ENCODE measurements at regions not wholly inside any gene's neighbourhood (a gene's known extent, or its start where the extent isn't known, plus 50 kb on each side); places are given as distances from the start of the nearest gene placed in this dataset.

DNA sequence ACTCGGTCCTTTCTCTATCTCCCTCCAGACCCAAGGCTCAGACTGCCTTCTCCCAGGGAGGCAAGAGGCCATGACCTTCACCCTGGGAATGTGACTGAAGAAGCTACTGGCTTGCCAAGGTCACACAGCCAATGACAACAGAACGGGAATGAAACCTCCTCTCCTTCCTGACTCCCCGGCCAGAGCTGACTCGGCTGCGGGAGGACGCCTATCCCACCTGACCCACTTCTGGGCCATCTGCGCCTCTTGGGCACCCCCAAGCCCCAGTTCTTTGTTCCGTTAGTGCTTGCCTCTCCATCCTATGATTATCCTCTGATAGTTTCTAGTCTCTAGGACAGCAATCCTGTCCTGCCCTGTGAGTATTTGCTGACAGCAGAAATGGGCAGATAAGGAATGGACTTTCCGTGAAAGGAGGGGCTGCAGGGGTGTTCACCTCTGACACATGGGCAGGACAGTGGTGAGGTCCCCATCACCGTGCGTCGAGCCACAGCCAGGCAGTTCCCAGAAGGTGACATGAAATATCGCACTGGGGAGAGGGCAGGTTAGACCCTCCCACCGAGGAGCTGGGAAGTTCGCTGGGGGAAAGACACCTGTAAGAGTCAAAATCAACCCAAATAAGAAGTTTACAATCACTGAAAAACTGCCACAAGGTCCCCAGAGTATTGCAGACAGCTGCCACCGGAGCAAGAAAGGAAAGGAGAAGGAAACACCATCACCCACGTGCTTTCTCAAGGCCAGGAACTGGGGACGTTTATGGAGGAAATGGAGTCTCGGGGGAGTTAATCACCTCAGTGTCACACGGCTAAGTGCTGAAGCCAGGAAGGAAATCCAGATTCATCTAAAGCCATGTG is 63.0 kb downstream of the INSIG1 start:
- DNase-seq, result no peak

DNA sequence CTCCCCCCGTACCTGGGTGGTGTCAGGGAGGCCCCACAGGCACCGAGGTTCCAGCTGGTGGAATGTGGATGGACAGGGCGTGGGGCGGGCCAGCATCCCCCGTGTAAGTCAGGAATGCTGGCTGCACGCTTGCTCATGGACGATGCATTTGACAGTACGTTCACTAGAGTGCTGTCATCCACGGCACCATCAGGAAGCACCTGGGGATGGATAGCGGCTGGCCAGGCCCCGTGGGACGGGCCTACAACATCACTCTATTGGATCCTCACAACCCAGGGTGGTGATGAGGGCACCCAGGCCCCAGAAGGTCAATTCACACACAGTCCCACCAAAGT is 63.6 kb downstream of the INSIG1 start:
- DNase-seq, result no peak

DNA sequence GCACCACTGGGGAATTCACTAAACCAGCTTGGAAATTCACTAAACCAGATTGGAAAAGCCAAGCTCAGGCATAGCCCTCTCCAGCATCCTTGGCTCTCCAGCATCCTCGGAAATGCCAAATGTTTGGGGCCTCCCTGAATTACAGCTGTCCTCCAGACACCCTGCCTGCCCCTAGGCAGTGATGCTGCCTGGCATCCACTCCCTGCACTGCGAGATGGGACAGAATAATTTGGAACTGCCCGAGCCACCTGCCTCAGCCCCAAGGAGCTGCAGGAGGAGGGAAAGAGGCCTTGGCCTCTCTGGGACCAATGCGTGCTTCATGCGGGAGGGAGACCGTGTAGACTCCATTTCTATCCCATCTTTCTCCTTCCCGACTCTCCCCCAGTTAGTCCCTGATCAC is 64.3 kb downstream of the INSIG1 start:
- DNase-seq, result no peak

DNA sequence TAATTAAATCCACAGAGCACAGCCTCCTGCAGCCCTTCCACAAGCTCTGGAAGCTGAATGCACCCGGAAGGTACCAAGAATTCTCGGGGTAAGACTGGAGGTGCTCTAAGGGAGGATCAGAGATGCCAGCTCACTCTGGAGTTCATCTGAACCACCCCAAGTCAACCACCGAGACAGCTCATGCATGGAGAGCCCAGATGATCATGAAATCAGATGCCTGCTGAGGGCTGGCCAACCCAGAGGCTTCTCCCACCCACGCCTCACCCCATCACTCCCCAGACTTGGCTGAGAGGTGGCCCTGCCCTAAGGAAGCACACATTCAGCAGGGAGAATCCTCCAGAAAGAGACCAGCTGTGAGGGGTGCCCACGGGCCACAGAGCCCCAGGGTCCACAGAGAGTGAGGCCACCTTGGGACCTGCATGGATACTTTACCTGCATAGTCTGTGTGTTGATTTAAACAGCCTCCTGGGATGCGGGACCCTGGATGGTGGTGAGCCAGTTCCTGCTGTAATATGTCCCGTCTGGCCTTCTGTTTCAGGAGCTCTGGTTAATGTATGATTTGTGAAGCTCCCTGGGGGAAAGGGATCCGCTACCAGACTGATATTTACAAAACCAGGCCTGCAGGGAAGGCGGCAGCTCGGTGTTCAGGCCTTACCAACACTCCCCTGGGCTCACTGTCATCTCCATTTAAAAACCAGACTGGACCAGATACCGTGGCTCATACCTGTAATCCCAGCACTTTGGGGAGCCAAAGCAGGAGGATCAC is 64.9 kb downstream of the INSIG1 start:
- no peak for DNase-seq

DNA sequence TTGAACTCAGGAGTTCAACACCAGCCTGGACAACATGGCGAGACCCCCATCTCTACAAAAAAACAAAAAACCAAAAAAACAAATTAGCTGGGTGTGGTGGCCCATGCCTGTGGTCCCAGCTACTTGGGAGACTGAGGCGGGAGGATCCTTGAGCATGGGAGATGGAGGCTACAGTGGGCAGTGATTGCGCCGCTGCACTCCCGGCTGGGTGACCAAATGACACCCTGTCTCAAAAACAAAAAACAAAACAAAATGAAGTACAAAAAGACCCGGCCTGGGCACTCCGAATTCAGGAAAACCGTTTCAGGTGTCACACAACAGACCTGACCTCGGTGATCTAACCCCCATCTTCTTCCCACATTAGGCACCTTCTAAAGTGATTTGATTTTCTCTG is 65.5 kb downstream of the INSIG1 start:
- DNase-seq, result no peak

DNA sequence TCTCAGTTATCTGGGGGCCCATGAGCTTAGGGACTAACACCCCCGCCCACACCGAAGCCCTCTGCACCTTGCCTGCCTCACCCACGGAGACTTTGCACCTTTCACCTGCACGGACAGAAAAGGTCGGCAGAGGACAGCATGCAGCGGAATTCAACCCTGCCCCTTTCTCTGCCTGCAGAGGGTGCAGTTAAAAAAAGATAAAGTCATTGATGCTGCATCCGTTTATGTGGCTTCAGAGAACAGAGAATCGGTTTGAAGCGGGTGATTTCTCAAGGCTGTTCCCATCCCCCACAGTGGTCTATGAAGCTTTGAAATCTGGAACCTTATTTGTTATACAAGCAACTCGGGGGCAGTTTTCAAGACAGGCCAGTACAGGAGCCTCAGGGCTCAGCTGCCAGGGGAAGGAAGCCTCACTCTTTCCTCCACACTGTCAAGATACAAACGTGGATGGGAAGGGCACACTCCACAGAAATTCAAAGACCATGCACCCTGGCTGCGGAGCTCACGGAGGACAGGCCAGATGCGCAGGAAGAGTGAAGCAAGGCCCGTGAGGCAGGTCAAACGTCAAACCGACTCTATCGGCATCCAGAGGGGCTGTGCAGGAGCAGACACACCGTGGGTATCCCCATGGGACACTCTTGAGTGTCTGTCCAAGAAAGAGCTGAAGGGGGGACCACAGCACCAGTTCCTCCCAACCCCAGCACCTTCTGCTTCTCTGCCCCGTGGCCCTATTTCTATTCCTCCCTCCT is 66.3 kb downstream of the INSIG1 start:
- DNase-seq, result no peak

DNA sequence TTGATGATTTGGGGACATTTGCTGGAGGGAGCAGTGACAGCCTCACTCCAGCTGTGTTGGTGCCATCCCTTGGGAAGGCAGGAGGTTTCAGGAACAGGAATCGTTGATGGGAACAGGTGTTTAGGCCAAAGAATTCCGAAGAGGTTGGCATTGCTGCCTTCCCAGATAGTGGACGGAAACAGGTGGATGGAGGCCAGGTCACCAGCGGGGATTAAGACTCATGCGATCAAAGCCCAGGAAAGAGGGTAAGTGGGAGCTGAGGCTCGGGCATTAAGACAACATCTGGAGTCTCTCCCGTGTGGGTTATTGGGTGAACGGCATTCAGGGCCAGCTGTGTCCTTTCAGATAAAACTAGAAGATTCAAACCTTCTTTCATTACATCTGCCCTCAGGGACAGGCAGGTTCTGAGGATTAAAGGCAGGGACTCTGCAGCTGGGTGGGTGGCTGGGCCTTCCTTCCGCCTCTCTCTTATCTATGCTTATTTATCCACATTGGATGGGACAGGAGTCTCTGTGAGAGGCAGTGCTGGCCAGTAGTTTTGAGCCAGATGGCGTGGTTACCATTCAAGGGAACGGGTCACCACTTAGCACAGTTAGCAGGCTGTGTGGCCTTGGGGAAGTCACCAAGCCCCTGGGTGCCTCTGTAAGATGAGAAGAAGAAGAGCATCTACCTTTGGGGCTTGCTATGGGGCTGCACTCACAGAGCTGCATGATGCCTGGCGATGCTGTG is 67.6 kb downstream of the INSIG1 start:
- no peak for DNase-seq

DNA sequence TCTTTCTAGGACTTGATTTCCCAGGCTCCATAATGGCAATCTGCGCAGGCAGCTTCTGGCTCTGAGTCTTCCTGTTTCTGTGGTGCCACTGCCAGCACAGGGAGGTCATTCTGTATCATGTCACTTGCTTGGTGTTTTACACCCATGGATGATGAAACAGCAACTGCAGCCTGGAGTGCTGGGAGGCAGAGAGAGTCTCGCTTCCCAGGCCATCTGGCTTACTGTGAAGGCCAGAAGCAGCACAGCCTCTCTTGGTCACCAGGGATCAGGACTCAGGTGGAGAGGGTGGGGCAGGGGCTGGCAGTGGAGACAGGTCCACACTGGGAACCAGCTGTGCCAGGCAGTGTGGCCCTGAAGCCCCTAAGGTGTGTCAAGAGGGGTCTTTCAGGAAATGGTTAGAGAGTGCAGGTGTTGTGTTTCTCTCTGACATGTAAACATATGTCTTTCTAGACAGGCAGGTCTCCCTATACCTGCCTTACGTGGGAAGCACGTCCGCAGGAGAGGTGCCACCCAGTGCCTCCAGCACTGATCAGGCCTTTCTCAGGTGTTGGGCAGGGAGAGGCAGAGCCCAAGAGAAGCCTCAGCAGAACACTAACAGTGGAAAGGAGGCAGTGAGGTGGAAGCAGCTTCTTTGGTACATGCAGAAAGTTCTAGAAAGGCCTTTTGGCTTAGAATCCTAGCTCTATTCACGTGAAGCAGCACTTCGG is 71.4 kb downstream of the INSIG1 start:
- no peak for DNase-seq

DNA sequence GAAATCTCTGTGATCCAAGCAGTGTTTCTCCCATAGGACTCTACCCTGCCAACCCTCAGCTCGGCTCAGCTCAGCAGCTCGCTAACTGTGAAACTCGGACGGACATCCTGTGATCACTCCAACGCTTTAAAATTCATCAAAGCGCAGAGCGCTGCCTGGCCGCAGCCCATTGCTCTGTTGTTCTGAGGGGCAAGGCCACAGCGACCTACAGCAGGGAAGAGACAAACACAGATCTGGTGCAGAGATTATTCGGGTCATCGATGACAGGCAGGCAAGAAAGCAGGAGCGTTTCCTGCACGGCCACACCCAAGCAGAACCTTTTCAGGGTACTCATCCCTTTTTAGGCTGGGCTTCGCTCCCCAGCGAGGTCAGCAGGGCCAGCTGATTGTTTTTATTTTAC is 72.1 kb downstream of the INSIG1 start:
- DNase-seq, result no peak

DNA sequence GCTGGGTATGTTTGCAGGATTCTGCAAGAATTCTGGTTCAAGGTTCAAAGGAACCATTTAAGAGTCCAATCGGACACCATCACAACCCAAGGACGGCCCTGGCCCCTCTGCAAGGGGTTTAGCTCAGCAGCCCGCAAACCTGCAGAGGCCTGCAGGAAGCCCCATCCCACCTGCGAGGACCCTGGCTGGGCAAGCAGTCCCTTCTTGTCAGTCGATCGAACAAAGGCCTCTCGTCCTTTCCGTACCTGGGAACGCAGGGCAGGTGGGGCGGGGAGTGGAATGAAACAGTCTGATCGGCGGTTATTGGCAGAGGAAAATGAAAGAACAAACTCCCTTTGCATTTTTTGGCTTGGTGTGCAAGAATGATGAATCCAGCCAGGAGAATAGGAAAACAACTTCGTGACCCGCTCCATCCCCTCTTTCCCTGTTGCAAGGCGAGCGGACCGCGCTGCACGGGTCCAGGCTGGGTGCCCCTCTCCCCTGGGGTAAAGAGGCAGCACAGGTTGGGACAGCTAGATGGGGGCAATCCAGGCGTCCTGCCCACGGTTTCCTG is 73.7 kb downstream of the INSIG1 start:
- no peak for DNase-seq

DNA sequence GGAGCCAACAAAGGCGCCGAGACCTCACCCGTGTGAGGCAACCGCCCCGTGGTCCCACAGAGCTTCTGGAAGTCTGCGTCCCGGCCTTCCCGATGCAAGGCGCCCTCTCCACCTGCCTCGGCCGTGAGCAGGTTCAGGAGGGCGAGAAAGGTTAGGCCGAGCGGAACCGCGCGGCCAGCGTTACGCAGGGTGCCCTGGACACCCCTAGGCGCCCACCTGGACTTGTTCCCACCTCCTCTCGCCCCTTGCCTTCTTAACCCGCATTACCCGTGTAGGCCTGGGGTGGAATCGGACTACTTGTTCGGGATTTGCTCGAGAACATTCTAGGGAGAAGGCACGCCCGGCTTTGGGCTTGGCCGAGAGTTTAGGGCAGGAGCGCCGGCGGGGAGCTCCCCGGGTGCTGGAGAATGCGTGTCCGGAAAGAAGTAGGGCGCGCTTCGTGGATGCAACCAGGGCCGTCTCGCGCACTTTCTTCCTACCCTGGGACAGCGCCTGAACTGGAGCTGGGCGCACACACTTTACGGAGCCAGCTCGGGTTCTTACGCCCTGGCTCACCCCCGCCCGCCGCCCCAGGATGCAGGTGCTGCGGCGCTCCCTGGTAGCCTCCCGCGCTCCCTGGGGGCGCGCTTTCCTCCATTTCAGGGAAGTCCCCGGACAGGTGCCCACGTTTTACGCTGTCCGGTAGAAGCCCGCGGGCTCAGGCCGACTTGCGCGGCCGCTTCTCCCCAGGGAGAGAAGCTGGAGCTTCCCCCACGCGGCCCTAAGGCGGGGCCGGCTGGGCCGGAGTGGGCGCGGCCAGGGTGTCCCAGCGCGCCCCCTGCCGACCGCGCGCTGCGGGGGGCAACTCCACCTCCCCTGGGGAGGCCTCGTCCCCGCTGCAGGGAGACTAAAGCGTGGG is 74.5 kb downstream of the INSIG1 start:
- no peak for DNase-seq

DNA sequence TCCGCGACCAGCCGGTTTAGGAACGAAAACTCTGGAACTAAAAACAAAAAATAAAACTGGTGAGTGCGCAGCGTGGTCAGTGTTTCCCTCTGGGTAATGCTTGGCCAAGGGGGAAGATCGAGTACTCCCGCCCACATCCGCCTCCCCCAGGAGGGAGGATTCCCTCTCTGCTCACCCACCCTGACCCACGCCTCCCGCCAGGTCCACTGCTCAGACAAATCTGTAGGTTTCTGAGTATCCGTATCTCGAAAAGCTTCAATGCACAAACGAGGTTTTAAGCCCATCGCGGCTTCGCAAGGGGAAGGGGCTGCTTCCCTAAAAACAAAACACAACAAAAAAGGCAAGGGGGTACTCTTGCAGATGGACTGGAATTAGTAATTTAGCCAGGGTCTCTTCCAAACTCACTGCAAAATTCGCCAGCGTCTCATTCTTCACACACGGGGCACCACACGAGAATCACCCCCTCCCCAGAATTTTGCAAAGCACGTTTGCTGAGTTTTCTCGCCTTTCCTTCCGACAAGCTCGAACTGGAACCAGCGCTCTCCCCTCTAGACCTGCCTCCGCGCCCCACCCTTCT is 75.2 kb downstream of the INSIG1 start:
- DNase-seq, result no peak

DNA sequence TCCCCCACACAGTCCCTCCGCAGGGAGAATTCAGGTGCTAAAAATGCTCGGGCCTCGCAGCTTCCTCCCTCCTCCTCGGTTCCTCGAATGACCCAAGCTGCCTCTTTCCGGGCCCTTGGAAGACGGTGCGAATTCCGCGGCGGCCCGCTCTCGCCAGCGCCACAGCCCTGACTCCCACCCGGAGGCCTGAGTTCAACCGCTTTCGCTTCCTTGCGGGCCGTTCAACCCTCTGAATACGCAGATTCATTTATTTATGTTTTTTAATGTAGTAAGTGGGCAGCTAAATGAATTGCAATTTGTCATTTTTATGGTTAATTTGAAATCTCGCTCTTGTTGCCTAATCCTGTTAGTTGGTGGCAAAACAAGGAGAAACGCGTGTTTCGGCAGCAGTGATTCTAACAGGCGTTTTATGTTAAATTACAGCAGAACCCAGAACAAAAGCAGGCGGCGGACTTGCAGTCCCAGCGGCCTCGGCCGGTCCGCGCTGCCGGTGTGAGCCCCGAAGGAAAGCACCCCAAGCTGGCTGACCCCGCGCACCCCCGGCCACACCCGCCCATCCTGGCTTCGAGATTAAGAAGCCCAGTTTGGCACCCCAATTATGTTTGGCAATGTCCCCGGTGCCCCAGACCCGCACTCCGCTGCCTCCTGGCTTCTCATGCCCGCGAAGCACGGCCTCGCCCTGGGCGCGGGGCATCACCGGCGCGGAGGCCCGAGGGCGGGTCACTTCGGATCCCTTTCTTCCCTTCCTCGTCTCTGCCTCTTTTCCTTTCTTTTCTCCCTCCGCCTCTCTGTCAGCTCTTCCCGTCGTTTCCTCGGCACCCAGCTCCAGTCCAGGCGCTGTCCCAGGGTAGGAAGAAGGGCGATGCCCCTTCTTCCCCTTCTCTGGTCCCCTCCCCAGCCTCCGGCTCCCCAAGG is 75.9 kb downstream of the INSIG1 start:
- peak; percentile 34 for DNase-seq

DNA sequence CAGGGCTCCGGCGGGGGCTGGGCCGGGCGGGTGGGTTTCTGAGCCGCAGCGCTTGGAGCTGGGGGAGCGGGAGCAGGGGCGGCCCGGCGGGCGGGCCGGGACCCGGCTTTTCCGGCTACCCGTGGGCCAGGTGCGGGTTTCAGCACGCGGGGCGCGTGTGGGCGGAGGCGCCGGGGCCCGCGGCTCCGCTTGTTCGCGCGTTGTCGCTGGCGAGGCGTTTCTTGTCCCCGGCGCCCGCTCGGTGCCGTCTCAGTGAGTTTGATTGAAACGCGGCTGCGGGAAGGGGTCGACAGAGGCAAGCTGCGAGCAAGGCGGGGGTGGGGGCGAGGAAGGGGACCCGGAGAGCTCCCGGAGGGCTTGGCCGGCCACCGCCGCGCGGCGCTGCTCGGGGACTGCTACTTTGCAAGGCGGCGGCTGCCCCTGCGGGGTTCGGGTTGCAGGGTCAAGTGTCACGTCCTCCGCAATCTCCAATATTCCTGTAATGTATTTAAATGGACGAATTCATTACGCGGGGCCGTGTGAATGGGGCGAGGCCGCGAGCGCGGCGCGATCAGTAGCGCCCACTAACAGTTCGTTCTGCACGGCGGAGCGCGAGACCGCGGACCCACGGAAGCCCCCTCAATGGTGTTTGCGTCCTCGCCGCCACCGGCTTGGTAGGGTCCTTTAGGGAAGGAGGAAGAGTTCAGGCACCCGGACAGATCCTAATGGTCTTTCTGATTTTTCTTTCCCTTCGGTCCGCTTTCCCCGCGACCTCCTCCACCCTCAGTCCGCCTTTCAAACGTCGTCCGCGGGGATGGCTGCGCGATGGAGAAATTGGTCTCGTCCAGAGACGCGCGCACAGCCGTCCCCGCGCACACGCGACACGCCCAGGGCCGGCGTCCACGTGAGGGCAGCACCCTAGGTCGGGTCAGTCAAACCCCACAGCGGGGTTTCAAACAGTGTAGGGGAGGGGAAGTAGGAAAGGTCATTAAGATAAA is 76.9 kb downstream of the INSIG1 start:
- DNase-seq, result no peak

DNA sequence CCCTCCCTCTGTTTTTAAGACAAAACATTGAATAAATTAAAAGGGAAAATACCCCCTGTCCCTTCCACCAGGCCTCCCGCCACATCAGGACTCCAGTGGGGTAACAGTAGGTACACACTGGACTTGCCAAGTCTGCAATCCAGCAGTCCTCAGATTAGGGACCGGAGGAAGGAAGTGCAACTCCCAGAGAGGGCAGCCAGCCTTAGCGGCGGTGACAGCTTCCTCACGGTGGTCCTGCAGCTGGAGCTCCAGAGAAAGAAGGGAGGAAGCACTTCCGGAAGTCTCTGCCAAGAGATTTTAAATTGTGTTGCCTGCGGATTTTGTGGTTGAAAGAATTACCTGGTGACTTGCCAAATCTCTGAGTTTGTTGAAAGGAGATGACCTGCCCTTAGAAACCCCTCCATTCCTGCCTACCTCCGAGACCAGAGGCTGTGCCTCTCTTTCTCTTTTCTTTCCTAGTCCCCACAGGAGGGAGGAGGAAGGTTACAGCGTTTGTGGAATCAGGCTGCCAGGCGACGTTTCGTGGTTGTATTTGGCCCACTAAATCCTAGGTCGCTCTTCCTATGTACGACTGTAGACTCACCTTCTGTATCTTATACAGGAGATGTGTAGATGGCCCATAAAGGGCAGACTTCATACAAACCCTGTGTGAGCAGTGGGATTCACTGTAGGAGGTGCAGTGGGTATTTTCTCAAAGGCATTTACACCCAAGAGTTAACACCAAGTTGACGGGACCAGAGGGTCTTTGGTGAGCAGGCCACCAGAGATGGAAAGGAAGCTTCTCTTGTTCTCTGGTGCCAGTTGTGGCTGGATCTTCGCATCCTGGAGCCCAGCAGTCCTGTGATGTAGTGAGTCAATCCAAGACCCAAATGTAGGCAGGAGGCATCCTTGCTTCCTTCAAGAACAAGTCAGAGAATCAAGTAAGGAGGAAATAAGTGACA is 77.9 kb downstream of the INSIG1 start:
- DNase-seq, result peak; percentile 60

DNA sequence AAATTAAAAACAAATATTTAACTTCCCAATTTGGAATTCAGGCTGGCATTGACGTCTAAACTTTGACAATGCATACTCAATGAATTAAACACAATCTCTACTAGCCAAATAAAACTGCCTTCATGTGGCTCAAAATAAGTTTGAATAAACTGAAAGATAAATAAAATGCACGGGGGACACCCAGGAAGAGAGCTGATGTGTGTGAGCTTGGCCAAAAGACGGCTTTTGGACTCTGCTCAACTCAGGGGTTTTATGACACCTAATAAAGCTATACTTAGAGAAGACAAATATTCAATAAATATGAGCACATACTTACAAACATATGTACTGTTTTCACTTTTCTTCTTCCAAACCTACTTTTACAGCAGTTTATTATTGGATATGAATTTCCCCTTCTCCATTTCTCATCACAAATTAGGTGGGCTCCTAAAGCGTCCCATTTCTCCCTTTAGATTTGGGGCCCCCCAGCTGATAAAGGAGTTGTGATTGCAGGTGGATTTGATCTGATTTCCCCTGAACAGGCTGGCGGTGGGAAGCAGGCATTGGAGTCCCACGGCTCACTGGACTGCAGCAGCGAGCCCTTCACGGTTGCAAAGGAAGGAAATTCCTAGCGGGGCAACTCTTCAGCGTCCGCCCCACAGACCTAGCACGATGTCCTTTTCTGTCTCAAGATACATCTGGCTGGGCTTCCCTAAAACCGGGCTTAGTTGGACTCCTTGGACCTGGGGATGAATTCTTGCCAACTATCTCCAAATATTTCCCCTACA is 79.6 kb downstream of the INSIG1 start:
- no peak for DNase-seq

All from DMS79 treated with DMSO at 0.1 percent for 48 hours (cell line).